SK-N-SH (cell line): ENCODE measurements at regions not wholly inside any gene's neighbourhood (a gene's known extent, or its start where the extent isn't known, plus 50 kb on each side); places are given as distances from the start of the nearest gene placed in this dataset.

Experiments
- CTCF ChIA-PET: fragments of 300-600, 350-600 bp; formaldehyde crosslinking; extraction: SDS; loops from one replicate; lab custom pipeline; 2021; lab: Yijun Ruan, JAX
- POLR2A ChIA-PET: fragments of 350-600 bp; sonication (Branson Sonifier 250); formaldehyde crosslinking; extraction: SDS; loops from one replicate; lab custom pipeline; 2020; ENCODE audit warnings: antibody characterized with exemption, inconsistent platforms; lab: Yijun Ruan, JAX
- DNase-seq: peaks from one replicate; pipeline ENCODE4 v3.0.0; 2012
- H2AFZ ChIP-seq: fragments of 200-600 bp; sonication (generic); 2 replicates; pipeline ENCODE4 v1.8.1; 2016; ENCODE audit warnings: antibody characterized with exemption, mild to moderate bottlenecking, low read depth
- H3F3A ChIP-seq: fragments of 200-600 bp; sonication (generic); replicated peaks from 2 replicates; pipeline ENCODE3; 2016; ENCODE audit warnings: antibody characterized with exemption, mild to moderate bottlenecking; ENCODE audit not compliant: insufficient read depth
- H3K27ac ChIP-seq, 2 experiments: fragments of 200-500 bp in 1 of 2; fragments of 200-600 bp in 1 of 2; sonication (Bioruptor generic) in 1 of 2; sonication (generic), shearing (Covaris generic) in 1 of 2; 2 replicates each; pipeline versions ENCODE4 v1.5.1 to v1.6.1; 2014 to 2016; ENCODE audit warnings: low read depth in 2 of 2, inconsistent platforms in 1 of 2, low read length in 1 of 2, mild to moderate bottlenecking in 1 of 2, mixed read lengths in 1 of 2
- H3K27me3 ChIP-seq: fragments of 200-600 bp; sonication (generic), shearing (Covaris generic); 2 replicates; pipeline ENCODE4 v1.6.1; 2016; ENCODE audit warnings: mixed run types; ENCODE audit not compliant: insufficient read depth
- H3K36me3 ChIP-seq, 2 experiments: fragments of 200-500 bp in 1 of 2; fragments of 200-600 bp in 1 of 2; sonication (Bioruptor generic) in 1 of 2; sonication (generic) in 1 of 2; replicated peaks in 1 of 2; 2 replicates each; pipeline versions ENCODE3 to v1.5.1; 2014 to 2016; ENCODE audit warnings: low read length in 1 of 2, mild to moderate bottlenecking in 1 of 2; ENCODE audit not compliant: insufficient read depth in 2 of 2, control insufficient read depth in 1 of 2
- H3K4me1 ChIP-seq, 2 experiments: fragments of 200-500 bp in 1 of 2; fragments of 200-600 bp in 1 of 2; sonication (Bioruptor generic) in 1 of 2; sonication (generic), shearing (Covaris generic) in 1 of 2; 2 replicates each; pipeline versions ENCODE4 v1.5.1 to v1.6.1; 2014 to 2016; ENCODE audit warnings: low read depth in 1 of 2, low read length in 1 of 2, mixed run types in 1 of 2; ENCODE audit not compliant: insufficient read depth in 2 of 2, control insufficient read depth in 1 of 2
- H3K4me2 ChIP-seq: fragments of 200-600 bp; sonication (generic), shearing (Covaris generic); 2 replicates; pipeline ENCODE4 v1.6.1; 2017; ENCODE audit warnings: mixed run types
- H3K4me3 ChIP-seq, 2 experiments: fragments of 200-500 bp in 1 of 2; fragments of 200-600 bp in 1 of 2; sonication (Bioruptor generic) in 1 of 2; sonication (generic), shearing (Covaris generic) in 1 of 2; 2 replicates each; pipeline versions ENCODE4 v1.5.1 to v1.8.1; 2014 to 2016; ENCODE audit warnings: low read depth in 2 of 2, inconsistent platforms in 1 of 2, low read length in 1 of 2, mild to moderate bottlenecking in 1 of 2, mixed read lengths in 1 of 2, moderate library complexity in 1 of 2
- H3K79me2 ChIP-seq: fragments of 200-600 bp; sonication (generic); 2 replicates; pipeline ENCODE4 v1.8.1; 2017; ENCODE audit warnings: mild to moderate bottlenecking; ENCODE audit not compliant: insufficient read depth
- H3K9ac ChIP-seq: fragments of 200-600 bp; sonication (generic); 2 replicates; pipeline ENCODE4 v1.6.1; 2017; ENCODE audit warnings: mixed run types
- H3K9me2 ChIP-seq: fragments of 200-600 bp; sonication (generic); 2 replicates; pipeline ENCODE4 v1.6.1; 2017; ENCODE audit warnings: mixed run types
- H3K9me3 ChIP-seq: fragments of 200-600 bp; sonication (generic); 2 replicates; pipeline ENCODE4 v1.6.1; 2017; ENCODE audit warnings: mixed run types, mild to moderate bottlenecking, moderate library complexity
- H4K20me1 ChIP-seq: fragments of 200-600 bp; sonication (generic); 2 replicates; pipeline ENCODE4 v1.6.1; 2017; ENCODE audit warnings: mild to moderate bottlenecking, mixed run types; ENCODE audit not compliant: insufficient read depth
- CHD2 ChIP-seq: fragments of 150-350 bp; IDR thresholded peaks from 2 replicates; pipeline ENCODE4 v1.6.1; 2018; ENCODE audit warnings: low read length; ENCODE audit not compliant: partially characterized antibody
- ELF1 ChIP-seq: IDR thresholded peaks from 2 replicates; pipeline ENCODE4 v1.4.0; 2012
- EP300 ChIP-seq, 2 experiments: IDR thresholded peaks; 2 replicates each; pipeline versions ENCODE4 v1.4.0 to v1.6.1; 2012; ENCODE audit warnings: borderline replicate concordance in 1 of 2, low read depth in 1 of 2, low read length in 1 of 2
- FOSL2 ChIP-seq: IDR thresholded peaks from 2 replicates; pipeline ENCODE4 v1.4.0; 2012; ENCODE audit warnings: low read depth, mild to moderate bottlenecking, moderate library complexity, borderline replicate concordance
- FOXJ3 ChIP-seq: sonication (generic); formaldehyde crosslinking; IDR thresholded peaks from 2 replicates; pipeline ENCODE4 v1.5.1; 2020; ENCODE audit warnings: mild to moderate bottlenecking, missing genetic modification reagents
- FOXM1 ChIP-seq: IDR thresholded peaks from 2 replicates; pipeline ENCODE4 v1.4.0; 2012; ENCODE audit warnings: low read depth, mild to moderate bottlenecking
- JUND ChIP-seq: IDR thresholded peaks from 2 replicates; pipeline ENCODE4 v1.4.0; 2012
- MEF2A ChIP-seq: IDR thresholded peaks from 2 replicates; pipeline ENCODE4 v1.4.0; 2012; ENCODE audit warnings: low read depth, borderline replicate concordance
- NFIC ChIP-seq: IDR thresholded peaks from 2 replicates; pipeline ENCODE4 v1.4.0; 2012; ENCODE audit warnings: borderline replicate concordance
- NRF1 ChIP-seq: IDR thresholded peaks from 2 replicates; pipeline ENCODE4 v1.6.1; 2012; ENCODE audit warnings: low read depth, mild to moderate bottlenecking, low read length
- POLR2AphosphoS5 ChIP-seq: IDR thresholded peaks from 2 replicates; pipeline ENCODE4 v1.6.1; 2012; ENCODE audit warnings: low read depth, low read length
- RCOR1 ChIP-seq: fragments of 150-350 bp; IDR thresholded peaks from 2 replicates; pipeline ENCODE4 v1.6.1; 2017; ENCODE audit warnings: antibody characterized with exemption, low read length
- RXRA ChIP-seq: IDR thresholded peaks from 2 replicates; pipeline ENCODE4 v1.4.0; 2012; ENCODE audit warnings: low read depth, mild to moderate bottlenecking, borderline replicate concordance
- TAF1 ChIP-seq: IDR thresholded peaks from 2 replicates; pipeline ENCODE4 v1.6.1; 2012; ENCODE audit warnings: low read depth, mild to moderate bottlenecking, low read length, moderate library complexity, borderline replicate concordance
- TCF12 ChIP-seq: IDR thresholded peaks from 2 replicates; pipeline ENCODE4 v1.4.0; 2012
- WGBS: methylation state at CpG from one replicate; pipeline ENCODE4 v1.1.6; 2017; ENCODE audit warnings: low lambda C conversion rate; 5-methylcytosine and 5-hydroxymethylcytosine counted together
- TF ChIP-seq, protein P1 (sequence below): IDR thresholded peaks from 2 replicates; pipeline ENCODE4; 2012
- TF ChIP-seq, protein P2 (sequence below): fragments of 150-350 bp; IDR thresholded peaks from 2 replicates; pipeline ENCODE4 v1.6.1; 2017; ENCODE audit warnings: antibody characterized with exemption, low read length, low read depth, borderline replicate concordance
- TF ChIP-seq, protein P3 (sequence below): IDR thresholded peaks from 2 replicates; pipeline ENCODE4 v1.4.0; 2012; ENCODE audit warnings: low read depth, borderline replicate concordance
- TF ChIP-seq, protein P4 (sequence below): IDR thresholded peaks from 2 replicates; pipeline ENCODE4 v1.4.0; 2012; ENCODE audit warnings: low read depth, borderline replicate concordance

DNA sequence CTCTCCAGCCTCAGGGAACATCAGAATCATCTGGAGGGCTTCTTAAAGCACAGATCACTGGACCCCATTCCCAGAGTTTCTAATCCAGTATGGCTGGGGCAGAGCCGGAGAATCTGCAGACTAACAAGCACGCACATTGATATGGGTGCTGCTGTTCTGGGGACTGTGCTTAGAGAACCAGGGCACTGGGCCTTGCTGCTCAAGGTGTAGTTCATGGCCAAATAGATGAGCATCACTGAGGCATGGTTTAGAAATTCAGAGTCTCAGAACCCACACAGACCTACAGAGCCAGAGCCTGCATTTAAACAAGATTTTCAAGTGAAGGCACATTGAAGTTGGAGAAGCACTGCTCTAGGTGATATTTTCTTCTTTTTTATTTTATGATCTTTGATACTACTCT lies 376.8 kb upstream of the PHF14 start:
- no peak overlapping the region for H3K4me2 ChIP-seq
- H3K9me2 ChIP-seq, result no peaks in the 10 kb centered on the region
- CTCF ChIA-PET, result no interaction called here
- 0 out of 2 replicates have a peak, but pooled peaks cover 12% of the 10 kb centered on the region for H3K9me3 ChIP-seq
- H3K9ac ChIP-seq, result no peak overlapping the region
- peaks cover 0 to 3% of the 10 kb centered on the region in 2 experiments for H3K36me3 ChIP-seq
- no peak for DNase-seq
- H3F3A ChIP-seq, result no peaks in the 10 kb centered on the region
- 41% methylated on average over 2 of the region's 2 CpGs for WGBS
- H3K27ac ChIP-seq, result no peak overlapping the region
- H3K4me1 ChIP-seq, result peaks cover 0 to 11% of the 10 kb centered on the region in 2 experiments; a peak in 2 of 4 replicates
- H3K79me2 ChIP-seq, result no peaks in the 10 kb centered on the region
- H3K4me3 ChIP-seq, result no peak overlapping the region
- TF ChIP-seq TCF12 (no peak), CHD2 (no peak), TAF1 (no peak), ELF1 (no peak), JUND (no peak)
- no peak overlapping the region for H2AFZ ChIP-seq
- POLR2A ChIA-PET, result no interaction called here
- no peaks in the 10 kb centered on the region for H3K27me3 ChIP-seq
- H4K20me1 ChIP-seq, result no peaks in the 10 kb centered on the region

DNA sequence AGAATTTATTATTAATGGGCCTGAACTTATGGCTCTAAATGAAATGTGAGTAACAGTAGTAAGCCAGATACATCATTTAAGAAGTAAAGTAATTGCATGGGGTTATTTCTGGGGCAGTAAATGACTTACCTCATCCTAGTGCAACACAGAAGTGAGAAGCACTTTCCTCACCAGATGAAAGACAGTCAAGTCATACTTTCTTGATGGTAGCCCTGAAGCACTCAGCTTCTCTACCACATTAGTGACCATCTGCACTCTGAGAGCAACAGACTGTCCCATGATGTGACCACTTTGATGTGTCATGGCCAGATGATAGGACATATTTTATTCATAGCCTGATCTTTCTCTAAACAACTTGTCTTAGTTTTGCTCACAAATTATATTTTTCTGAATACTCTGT lies 369.5 kb upstream of the PHF14 start:
- H3K9me2 ChIP-seq, result no peaks in the 10 kb centered on the region
- TF ChIP-seq, protein P1, sequence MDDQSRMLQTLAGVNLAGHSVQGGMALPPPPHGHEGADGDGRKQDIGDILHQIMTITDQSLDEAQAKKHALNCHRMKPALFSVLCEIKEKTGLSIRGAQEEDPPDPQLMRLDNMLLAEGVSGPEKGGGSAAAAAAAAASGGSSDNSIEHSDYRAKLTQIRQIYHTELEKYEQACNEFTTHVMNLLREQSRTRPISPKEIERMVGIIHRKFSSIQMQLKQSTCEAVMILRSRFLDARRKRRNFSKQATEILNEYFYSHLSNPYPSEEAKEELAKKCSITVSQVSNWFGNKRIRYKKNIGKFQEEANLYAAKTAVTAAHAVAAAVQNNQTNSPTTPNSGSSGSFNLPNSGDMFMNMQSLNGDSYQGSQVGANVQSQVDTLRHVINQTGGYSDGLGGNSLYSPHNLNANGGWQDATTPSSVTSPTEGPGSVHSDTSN, result no peak
- TF ChIP-seq MEF2A, result no peak
- no peak for TF ChIP-seq FOXM1
- TF ChIP-seq, protein P2, sequence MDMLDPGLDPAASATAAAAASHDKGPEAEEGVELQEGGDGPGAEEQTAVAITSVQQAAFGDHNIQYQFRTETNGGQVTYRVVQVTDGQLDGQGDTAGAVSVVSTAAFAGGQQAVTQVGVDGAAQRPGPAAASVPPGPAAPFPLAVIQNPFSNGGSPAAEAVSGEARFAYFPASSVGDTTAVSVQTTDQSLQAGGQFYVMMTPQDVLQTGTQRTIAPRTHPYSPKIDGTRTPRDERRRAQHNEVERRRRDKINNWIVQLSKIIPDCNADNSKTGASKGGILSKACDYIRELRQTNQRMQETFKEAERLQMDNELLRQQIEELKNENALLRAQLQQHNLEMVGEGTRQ, result no peak
- no peak for TF ChIP-seq POLR2AphosphoS5
- TF ChIP-seq NRF1, result no peak
- TF ChIP-seq, all 33 proteins: peak for 0

DNA sequence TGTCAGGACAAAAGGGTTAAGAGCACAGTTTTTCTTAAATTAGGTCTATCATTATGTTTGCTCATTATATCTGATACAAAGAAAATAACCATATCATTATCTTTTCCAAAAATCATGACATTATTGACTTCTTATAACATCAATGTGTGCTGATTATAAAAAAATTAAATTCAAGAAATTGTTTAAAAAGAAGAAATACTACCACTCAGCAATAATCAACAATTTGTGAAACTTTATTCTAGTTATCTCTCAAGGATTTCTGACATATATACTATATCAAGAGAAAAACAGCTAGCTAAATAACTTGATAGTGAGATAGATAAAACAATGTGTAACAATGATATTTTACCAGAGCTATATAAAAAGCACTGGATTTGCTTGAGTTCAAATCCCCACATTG lies 360.7 kb upstream of the PHF14 start:
- Histone ChIP-seq H3K36me3 (no peaks in the 10 kb centered on the region), H3K9me2 (no peaks in the 10 kb centered on the region), H3K4me3 (no peak overlapping the region), H3K79me2 (no peaks in the 10 kb centered on the region), H3K27me3 (no peaks in the 10 kb centered on the region), H3K9ac (no peak overlapping the region), H3K9me3 (peaks cover 5% of the 10 kb centered on the region; the same call in 1 of the 2 replicates), H3K27ac (no peak overlapping the region), H2AFZ (no peak overlapping the region), H3K4me1 (no peaks in the 10 kb centered on the region), H3F3A (no peaks in the 10 kb centered on the region), H4K20me1 (no peaks in the 10 kb centered on the region), H3K4me2 (no peak overlapping the region)
- no peak for DNase-seq
- POLR2A ChIA-PET, result no interaction called here
- CTCF ChIA-PET, result interaction anchor here (0.7 kb wide), 1 partner anchor 118 kb away, joined by 3 read pairs; no protein-coding TSS in a partner anchor
- TF ChIP-seq, protein P3, sequence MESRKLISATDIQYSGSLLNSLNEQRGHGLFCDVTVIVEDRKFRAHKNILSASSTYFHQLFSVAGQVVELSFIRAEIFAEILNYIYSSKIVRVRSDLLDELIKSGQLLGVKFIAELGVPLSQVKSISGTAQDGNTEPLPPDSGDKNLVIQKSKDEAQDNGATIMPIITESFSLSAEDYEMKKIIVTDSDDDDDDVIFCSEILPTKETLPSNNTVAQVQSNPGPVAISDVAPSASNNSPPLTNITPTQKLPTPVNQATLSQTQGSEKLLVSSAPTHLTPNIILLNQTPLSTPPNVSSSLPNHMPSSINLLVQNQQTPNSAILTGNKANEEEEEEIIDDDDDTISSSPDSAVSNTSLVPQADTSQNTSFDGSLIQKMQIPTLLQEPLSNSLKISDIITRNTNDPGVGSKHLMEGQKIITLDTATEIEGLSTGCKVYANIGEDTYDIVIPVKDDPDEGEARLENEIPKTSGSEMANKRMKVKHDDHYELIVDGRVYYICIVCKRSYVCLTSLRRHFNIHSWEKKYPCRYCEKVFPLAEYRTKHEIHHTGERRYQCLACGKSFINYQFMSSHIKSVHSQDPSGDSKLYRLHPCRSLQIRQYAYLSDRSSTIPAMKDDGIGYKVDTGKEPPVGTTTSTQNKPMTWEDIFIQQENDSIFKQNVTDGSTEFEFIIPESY, result no peak
- TF ChIP-seq FOXM1 (no peak), MEF2A (no peak), NFIC (no peak), EP300 (IDR thresholded peaks at IDR 0.05; ENCODE audit: borderline replicate concordance in 1 of 2, low read depth in 1 of 2, low read length in 1 of 2) (no peak), FOXJ3 (CRISPR knock-in tag) (no peak), JUND (no peak), RXRA (no peak), RCOR1 (no peak), TCF12 (no peak), FOSL2 (no peak), NRF1 (no peak)
- TF ChIP-seq, protein P4, sequence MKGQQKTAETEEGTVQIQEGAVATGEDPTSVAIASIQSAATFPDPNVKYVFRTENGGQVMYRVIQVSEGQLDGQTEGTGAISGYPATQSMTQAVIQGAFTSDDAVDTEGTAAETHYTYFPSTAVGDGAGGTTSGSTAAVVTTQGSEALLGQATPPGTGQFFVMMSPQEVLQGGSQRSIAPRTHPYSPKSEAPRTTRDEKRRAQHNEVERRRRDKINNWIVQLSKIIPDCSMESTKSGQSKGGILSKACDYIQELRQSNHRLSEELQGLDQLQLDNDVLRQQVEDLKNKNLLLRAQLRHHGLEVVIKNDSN, result no peak

More for the DNA sequence above, 369.5 kb upstream of the PHF14 start:
- Histone ChIP-seq H2AFZ (no peak overlapping the region), H3K4me2 (no peak overlapping the region), H3K4me3 (no peak overlapping the region), H3K4me1 (no peaks in the 10 kb centered on the region), H3K79me2 (no peaks in the 10 kb centered on the region), H3K27me3 (no peaks in the 10 kb centered on the region), H3K9ac (no peak overlapping the region), H3K9me3 (0 out of 2 replicates have a peak, but pooled peaks cover 7% of the 10 kb centered on the region), H4K20me1 (no peaks in the 10 kb centered on the region), H3K36me3 (no peaks in the 10 kb centered on the region), H3K27ac (no peak overlapping the region), H3F3A (no peaks in the 10 kb centered on the region)
- no peak for DNase-seq
- CTCF ChIA-PET, result interaction anchor here (0.6 to 1.1 kb wide), 2 partner anchors 15 to 145 kb away, joined by 3 to 4 read pairs; no protein-coding TSS in a partner anchor
- POLR2A ChIA-PET, result no interaction called here
